ENCODE measurements at regions not wholly inside any gene's neighbourhood (a gene's known extent, or its start where the extent isn't known, plus 50 kb on each side); places are given as distances from the start of the nearest gene placed in this dataset.

DNA sequence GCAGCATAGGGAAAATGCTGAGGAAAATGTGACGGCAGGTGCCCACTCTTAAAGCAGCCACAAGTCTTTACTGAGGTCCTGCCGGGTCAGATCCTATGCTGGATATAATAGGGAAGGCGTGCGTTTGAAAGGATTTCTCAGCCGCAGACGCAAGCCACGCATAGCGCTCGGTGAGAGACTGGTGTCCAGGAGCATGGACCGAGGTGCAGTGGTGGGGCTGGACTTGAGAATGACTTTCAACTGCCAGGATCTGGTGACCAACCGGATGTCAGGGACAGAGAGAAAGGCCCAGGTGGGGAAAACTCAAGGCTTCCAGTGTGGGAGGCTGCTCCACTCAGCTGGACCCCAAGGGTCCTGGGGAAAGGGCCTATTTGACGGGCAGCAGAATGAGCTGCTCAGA is 74.7 kb upstream of the INSIG1 start:
- TF ChIP-seq, protein P1, sequence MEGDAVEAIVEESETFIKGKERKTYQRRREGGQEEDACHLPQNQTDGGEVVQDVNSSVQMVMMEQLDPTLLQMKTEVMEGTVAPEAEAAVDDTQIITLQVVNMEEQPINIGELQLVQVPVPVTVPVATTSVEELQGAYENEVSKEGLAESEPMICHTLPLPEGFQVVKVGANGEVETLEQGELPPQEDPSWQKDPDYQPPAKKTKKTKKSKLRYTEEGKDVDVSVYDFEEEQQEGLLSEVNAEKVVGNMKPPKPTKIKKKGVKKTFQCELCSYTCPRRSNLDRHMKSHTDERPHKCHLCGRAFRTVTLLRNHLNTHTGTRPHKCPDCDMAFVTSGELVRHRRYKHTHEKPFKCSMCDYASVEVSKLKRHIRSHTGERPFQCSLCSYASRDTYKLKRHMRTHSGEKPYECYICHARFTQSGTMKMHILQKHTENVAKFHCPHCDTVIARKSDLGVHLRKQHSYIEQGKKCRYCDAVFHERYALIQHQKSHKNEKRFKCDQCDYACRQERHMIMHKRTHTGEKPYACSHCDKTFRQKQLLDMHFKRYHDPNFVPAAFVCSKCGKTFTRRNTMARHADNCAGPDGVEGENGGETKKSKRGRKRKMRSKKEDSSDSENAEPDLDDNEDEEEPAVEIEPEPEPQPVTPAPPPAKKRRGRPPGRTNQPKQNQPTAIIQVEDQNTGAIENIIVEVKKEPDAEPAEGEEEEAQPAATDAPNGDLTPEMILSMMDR (IDR thresholded peaks at IDR 0.05; ENCODE audit: extremely low read depth, missing control alignments) = no peak
- DNase-seq (ENCODE audit: low spot score) = no peak

DNA sequence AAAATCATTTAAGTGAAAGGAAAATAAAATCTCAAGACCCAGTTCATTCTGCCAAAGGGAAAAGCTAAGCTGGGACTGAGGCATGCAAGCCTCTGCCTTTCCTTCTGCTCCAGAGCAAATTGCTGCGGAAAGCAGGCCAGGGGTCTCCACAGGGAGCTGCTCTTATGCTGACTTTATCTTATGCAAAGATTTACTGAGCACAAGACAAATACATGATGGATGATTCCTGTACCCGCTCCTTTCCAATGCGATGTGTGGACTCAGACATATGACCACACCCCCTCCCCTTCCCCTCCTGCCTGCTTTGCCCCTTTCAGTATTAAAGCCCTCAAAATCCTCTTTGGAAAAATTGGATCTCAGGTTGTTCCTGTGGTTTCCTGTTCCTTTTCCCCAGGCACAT is 74.2 kb upstream of the INSIG1 start:
- no peak for DNase-seq (ENCODE audit: low spot score)
- TF ChIP-seq, protein P1 (IDR thresholded peaks at IDR 0.05; ENCODE audit: extremely low read depth, missing control alignments) = no peak

DNA sequence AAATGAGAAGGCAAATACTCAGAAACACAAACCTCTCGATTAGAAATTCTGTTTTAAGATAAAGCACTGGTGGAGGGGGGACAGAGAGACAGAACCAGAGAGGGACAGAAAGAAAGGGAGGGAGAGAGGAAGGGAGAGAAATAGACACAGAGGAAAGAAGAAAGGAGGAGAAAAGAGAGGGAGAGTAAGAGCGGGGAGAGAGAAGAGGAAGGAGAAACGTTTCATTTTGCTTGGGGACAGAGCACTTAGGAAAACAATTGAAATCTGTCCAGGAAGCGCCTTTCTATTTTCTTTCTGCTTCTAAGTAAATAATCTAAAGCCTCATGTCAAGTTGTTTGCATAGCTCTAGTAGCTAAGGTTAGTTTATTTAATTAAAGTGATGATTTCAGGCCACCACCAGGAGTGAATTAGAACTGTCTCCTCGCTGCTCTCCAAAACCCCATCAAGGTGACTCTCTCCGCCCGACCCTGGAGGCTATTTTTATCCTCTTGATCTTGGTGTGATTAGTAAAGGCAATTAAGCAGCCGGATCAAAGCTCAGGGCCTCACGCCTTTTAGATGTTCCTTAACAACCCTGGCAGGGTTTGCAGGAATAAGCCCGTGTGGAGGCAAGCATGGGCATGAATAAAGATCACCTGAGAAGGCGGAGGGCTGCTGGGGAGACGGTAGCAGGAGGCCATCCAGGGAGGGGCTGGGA is 73.4 kb upstream of the INSIG1 start:
- DNase-seq (ENCODE audit: low spot score) = no peak
- TF ChIP-seq, protein P1 (IDR thresholded peaks at IDR 0.05; ENCODE audit: extremely low read depth, missing control alignments) = no peak

DNA sequence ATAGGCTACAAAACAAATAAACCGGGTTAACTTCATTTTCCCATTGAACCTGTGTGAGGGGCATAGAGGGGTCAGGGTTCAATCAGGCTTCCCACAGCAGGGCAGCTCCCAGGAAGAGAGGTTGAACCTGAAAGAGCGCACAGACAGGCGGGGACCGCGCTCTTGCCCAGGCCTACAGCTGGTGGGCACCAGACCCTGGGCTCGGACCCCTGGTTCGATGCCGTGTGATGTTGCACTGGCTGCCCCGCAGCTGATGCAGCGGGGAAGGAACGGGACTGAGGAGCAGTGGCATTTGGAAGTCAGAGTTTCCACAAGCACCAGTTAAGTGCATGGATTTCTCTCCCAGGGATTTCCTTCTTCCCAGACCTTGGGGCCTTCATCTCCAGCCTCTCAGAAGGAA is 72.6 kb upstream of the INSIG1 start:
- no peak for DNase-seq (ENCODE audit: low spot score)
- TF ChIP-seq, protein P1 (IDR thresholded peaks at IDR 0.05; ENCODE audit: extremely low read depth, missing control alignments) = no peak

DNA sequence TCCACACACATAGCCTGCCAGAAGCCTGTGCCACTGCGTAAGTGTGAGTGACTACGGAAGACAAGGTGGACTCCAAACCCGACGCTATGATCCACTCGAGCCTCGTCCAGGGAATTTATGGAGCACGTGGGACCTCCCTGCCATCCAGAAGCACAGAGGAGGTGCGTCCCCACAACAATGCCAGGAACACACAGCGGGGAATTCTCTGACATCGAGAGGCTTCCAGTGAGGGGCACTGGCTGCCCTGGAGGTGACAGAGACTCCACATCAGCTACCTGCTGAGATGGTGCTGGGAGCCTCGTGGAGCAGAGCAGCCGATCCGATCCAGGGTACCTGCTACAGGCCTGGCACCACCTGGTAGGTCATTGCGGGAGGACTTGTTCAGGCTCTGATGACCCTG is 72.2 kb upstream of the INSIG1 start:
- TF ChIP-seq, protein P1 (IDR thresholded peaks at IDR 0.05; ENCODE audit: extremely low read depth, missing control alignments) = no peak
- DNase-seq (ENCODE audit: low spot score) = no peak

DNA sequence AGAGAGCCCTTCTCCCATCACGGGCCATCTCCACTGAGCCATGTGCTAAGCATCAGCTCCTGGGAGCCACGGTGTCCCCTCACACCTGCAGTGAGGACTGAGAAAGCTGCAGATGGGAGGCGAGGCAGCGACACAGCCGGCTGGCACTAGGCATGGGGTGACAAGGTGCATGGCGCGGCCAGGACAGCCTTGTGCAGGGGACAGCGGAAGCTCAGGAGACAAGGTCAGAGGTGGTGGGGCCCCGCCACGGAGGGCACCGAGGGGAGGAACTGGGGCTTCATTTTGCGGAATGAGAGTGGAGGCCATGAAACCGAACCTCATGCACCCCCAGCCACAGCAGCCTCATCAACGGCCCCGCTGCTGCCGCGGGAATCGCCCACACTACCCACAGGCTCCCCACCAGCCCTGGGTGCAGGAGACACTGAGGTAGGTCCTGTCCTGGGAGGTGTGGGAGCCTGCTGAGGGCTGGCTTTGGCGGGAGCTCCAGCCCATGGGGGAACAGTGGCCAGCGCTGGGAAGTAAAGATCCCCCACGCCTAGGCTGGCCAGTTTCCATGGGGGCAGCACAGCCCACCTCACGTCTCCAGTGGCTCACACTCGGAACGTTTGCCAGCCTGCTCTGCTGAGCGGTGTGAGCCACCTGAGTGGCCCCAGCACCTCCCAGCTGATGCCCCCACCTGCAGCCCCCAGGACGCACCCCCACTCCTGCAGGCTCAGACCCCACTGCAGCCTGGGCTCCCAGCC is 71.2 kb upstream of the INSIG1 start:
- TF ChIP-seq, protein P1 (IDR thresholded peaks at IDR 0.05; ENCODE audit: extremely low read depth, missing control alignments) = no peak
- DNase-seq (ENCODE audit: low spot score) = no peak

DNA sequence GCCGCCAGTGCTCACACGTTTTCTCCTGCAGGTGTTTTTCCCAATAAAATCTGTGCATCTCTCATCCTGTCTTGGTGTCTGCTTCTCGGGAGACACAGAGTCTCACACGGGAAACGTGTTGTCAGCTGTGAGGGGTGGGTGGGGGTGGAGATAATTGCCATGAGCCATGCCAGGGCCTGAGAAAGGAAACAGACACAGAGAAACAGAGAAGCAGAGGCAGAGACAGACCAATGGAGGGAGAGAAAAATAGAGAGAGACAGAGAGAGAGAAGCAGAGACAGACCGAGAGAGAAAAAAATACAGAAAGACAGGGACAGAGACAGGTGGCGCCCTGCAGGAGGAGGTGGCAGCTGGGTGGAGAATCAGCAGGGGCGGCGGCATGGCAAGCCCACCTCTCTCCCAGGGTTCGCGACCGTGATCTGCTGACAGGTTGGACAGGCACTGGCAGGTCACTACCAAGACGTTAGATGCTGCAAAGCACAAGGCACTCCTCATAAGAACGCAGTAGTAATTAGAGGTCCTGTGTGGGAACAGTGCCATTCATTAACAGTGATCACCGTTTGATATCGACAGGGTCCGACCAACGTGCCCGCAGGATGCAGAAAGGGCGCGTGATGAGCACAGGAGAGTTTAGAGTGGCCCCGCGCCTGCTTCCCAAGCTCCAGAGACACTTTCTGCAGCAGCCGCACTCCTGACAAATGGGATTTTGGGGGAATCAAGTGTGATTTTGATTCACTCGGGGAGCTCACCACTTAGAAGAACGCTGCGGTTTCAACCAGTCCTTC is 70.5 kb upstream of the INSIG1 start:
- no peak for DNase-seq (ENCODE audit: low spot score)

More for the DNA sequence above, 70.5 kb upstream of the INSIG1 start:
- TF ChIP-seq, protein P1 (IDR thresholded peaks at IDR 0.05; ENCODE audit: extremely low read depth, missing control alignments) = no peak

All from GM20000 (cell line).